Right cardiac atrium (tissue), 5 donors: ENCODE measurements at regions not wholly inside any gene's neighbourhood (a gene's known extent, or its start where the extent isn't known, plus 50 kb on each side); places are given as distances from the start of the nearest gene placed in this dataset.

ENCODE experiments used
- ATAC-seq, 2 donors: fragments of 200-7000 bp; cut with Tn5 transposase; one replicate each; pipeline versions ENCODE4 v1.8.0 to v1.9.1; 2020; ENCODE audit warnings: moderate library complexity in 2 of 2, mild to moderate bottlenecking in 1 of 2
- DNase-seq, 3 donors: peaks; one replicate each; pipeline ENCODE4 v3.0.0-alpha.2; 2020
- H3K27ac ChIP-seq: one replicate; pipeline ENCODE4 v1.5.1; 2013; ENCODE audit warnings: mild to moderate bottlenecking, low read length, control low read depth, moderate library complexity
- H3K27me3 ChIP-seq: one replicate; pipeline ENCODE4 v1.6.1; 2013; ENCODE audit not compliant: control insufficient read depth, insufficient read depth
- H3K4me1 ChIP-seq: one replicate; pipeline ENCODE4 v1.6.1; 2013; ENCODE audit warnings: low read length; ENCODE audit not compliant: control insufficient read depth, insufficient read depth
- H3K4me3 ChIP-seq: one replicate; pipeline ENCODE4 v1.5.1; 2013; ENCODE audit warnings: low read length, control low read depth
- H3K9me3 ChIP-seq: one replicate; pipeline ENCODE4 v1.6.1; 2013; ENCODE audit warnings: low read length; ENCODE audit not compliant: control insufficient read depth
- WGBS: extraction: QIAGEN DNeasy Blood & Tissue Kit; methylation state at CpG from one replicate; pipeline ENCODE4 v1.1.7; 2013; 5-methylcytosine and 5-hydroxymethylcytosine counted together
- intact Hi-C, 4 donors: fragments of 100-400 bp; cut with DNase I; formaldehyde crosslinking; loops; one replicate each; pipeline versions ENCODE4 v1.11.0 to v1.14.0; 2022 to 2023
- donor health status: healthy with polysubstance abuse.
- donor health status: DM: no; HTN: yes; CAD: no.
- donor health status: DM: no; HTN: no; CAD: no.
- donor health status: DM: no; HTN: yes; CAD: no; lungs with severe emphysema.
- donor health status: DM: yes; HTN: yes; CAD: no.

DNA sequence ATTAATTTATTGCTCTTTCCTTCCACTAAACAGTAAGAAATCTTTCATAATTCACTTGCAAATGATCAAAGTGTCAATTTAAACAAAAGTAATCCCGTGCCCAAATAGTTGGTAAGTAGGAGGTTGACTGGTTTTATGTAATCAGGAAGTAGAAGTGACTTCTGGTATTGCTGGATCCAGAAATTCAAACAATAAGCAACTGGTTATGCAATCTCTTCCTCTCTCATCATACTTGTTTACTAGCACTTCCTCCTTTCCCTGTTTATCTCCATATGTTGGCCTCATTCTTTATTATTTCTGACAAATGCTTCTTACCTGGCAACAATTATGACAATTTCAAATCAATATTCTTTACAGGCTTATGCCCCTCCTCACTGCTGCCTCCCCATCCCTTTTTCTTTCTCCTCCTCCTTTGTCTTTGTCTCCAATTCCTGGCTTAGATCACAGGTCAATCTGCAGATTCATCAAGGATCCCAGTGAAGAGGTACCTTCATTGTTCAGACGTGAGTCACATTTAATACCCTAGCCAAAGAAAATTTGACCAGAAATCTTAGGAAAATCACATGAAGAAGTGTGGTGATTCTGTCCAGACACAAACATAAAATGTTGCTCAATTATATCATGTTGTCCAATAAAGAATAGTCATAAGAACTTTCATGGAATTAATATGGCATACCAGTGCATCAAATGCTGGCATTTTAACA, 323.2 kb upstream of the PCDH7 start:
- Histone ChIP-seq H3K9me3 (no peaks in the 10 kb centered on the region), H3K27ac (no peak overlapping the region), H3K4me1 (no peaks in the 10 kb centered on the region), H3K4me3 (no peak overlapping the region), H3K27me3 (no peaks in the 10 kb centered on the region)
- no peak for DNase-seq
- no peak for ATAC-seq
- 54% methylated on average over 2 of the region's 2 CpGs for WGBS
- intact Hi-C loops = no loop called here

DNA sequence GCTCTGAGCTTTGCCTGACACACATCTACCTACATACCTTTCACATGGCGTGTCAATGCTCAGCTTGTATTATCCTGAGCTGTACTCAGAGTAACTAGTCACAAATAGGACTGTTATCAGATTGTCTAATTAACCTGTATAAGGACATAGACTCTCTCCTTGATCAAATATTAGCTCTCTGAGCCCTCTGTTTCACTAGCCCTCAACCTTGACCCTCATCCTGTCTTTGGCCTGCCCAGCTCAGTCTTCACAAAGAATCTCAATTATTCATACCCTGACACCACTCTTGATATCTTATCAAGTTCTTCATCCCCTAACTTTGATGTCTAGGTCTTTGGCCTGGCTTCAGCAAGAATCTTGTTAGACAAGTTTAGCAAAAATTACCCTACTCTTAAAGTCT, 320.7 kb upstream of the PCDH7 start:
- intact Hi-C loops = no loop called here
- DNase-seq = no peak
- Histone ChIP-seq H3K9me3 (no peaks in the 10 kb centered on the region), H3K4me1 (no peaks in the 10 kb centered on the region), H3K27me3 (no peaks in the 10 kb centered on the region), H3K27ac (no peak overlapping the region), H3K4me3 (no peak overlapping the region)
- no peak for ATAC-seq
- WGBS = 90% methylated on average over 1 of the region's 1 CpG

GRCh38 chr4:30402276-30402675, 317.9 kb upstream of the PCDH7 start:
- H3K27me3 ChIP-seq = no peaks in the 10 kb centered on the region
- ATAC-seq (no peak), DNase-seq (no peak)
- no peak overlapping the region for H3K4me3 ChIP-seq
- H3K4me1 ChIP-seq = no peaks in the 10 kb centered on the region
- intact Hi-C loops = no loop called here
- 83% methylated on average over 2 of the region's 2 CpGs for WGBS
- H3K9me3 ChIP-seq = no peaks in the 10 kb centered on the region
- H3K27ac ChIP-seq = no peak overlapping the region

DNA sequence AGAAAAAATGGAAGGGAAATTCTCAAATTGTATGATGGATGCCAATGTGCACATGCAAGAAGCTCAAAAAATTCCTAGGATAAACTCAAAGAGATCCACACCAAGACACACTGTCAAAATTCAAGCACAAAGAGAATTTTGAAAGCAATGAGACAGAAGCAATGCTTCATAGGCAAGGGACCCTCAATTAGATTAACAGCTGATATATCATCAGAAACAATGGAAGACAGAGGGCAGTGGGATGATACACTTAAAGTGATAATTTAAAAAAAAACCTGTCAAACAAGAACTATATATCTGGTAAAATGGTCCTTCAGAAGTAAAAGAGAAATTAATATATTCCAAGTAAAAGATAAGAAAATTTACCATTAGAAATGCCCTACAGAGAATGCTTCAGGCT, 306.3 kb upstream of the PCDH7 start:
- intact Hi-C loops = no loop called here
- no peak for ATAC-seq
- no peaks in the 10 kb centered on the region for H3K9me3 ChIP-seq

GRCh38 chr4:30416547-30416946, 303.6 kb upstream of the PCDH7 start:
- WGBS = 42% methylated on average over 3 of the region's 3 CpGs
- no peaks in the 10 kb centered on the region for H3K9me3 ChIP-seq
- no peak for DNase-seq
- no peak overlapping the region for H3K4me3 ChIP-seq
- intact Hi-C loops = no loop called here
- H3K27ac ChIP-seq = no peak overlapping the region
- H3K4me1 ChIP-seq = no peaks in the 10 kb centered on the region
- no peaks in the 10 kb centered on the region for H3K27me3 ChIP-seq
- no peak for ATAC-seq

More for the DNA sequence above, 306.3 kb upstream of the PCDH7 start:
- no peaks in the 10 kb centered on the region for H3K4me1 ChIP-seq
- H3K27ac ChIP-seq = no peak overlapping the region
- no peaks in the 10 kb centered on the region for H3K27me3 ChIP-seq
- H3K4me3 ChIP-seq = no peak overlapping the region
- no peak for DNase-seq

GRCh38 chr4:30427932-30428331, 292.2 kb upstream of the PCDH7 start:
- 64% methylated on average over 2 of the region's 2 CpGs for WGBS
- no peak overlapping the region for H3K4me3 ChIP-seq
- H3K27me3 ChIP-seq = no peaks in the 10 kb centered on the region
- H3K4me1 ChIP-seq = no peaks in the 10 kb centered on the region
- ATAC-seq (no peak), DNase-seq (no peak)
- no peaks in the 10 kb centered on the region for H3K9me3 ChIP-seq
- no peak overlapping the region for H3K27ac ChIP-seq
- intact Hi-C loops = no loop called here

- no peaks in the 10 kb centered on the region for H3K27me3 ChIP-seq
- no peaks in the 10 kb centered on the region for H3K4me1 ChIP-seq
- DNase-seq (no peak), ATAC-seq (no peak)
- intact Hi-C loops = no loop called here
- no peaks in the 10 kb centered on the region for H3K9me3 ChIP-seq
- 62% methylated on average over 6 of the region's 6 CpGs for WGBS
- no peak overlapping the region for H3K27ac ChIP-seq
- no peak overlapping the region for H3K4me3 ChIP-seq
Measured at GRCh38 chr4:30429813-30430761, 290.1 kb upstream of the PCDH7 start.

GRCh38 chr4:30434656-30435055, 285.5 kb upstream of the PCDH7 start:
- ATAC-seq (no peak), DNase-seq (no peak)
- Histone ChIP-seq H3K9me3 (no peaks in the 10 kb centered on the region), H3K27ac (no peak overlapping the region), H3K27me3 (no peaks in the 10 kb centered on the region), H3K4me1 (no peaks in the 10 kb centered on the region), H3K4me3 (no peak overlapping the region)
- 43% methylated on average over 2 of the region's 2 CpGs for WGBS
- intact Hi-C loops = no loop called here

DNA sequence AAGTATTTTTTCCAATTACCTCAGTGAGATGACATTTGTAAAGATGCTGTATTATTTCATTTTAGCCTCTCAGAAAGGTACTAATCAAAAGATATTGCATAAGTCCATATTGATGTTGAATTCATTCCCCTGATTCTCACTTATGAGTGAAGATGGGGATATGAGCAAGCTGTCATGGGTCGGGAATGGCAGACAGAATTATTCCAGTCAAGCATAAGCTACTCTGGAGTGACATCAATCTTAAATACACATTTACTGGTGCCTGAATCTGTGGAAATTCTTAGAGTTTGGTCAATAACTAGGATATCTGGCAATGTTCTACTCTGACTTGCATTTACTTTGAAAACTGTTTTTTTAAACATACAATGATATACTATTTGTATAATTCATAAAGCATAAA, 283.8 kb upstream of the PCDH7 start:
- intact Hi-C loops = no loop called here
- no peak overlapping the region for H3K4me3 ChIP-seq
- H3K9me3 ChIP-seq = no peaks in the 10 kb centered on the region
- H3K27ac ChIP-seq = no peak overlapping the region
- H3K4me1 ChIP-seq = no peaks in the 10 kb centered on the region
- DNase-seq = no peak
- H3K27me3 ChIP-seq = no peaks in the 10 kb centered on the region
- no peak for ATAC-seq
- 60% methylated on average over 1 of the region's 1 CpG for WGBS

GRCh38 chr4:30437316-30437715, 282.9 kb upstream of the PCDH7 start:
- Histone ChIP-seq H3K4me1 (no peaks in the 10 kb centered on the region), H3K27me3 (no peaks in the 10 kb centered on the region), H3K4me3 (no peak overlapping the region), H3K9me3 (no peaks in the 10 kb centered on the region), H3K27ac (no peak overlapping the region)
- ATAC-seq (no peak), DNase-seq (no peak)
- intact Hi-C loops = no loop called here
- 59% methylated on average over 3 of the region's 3 CpGs for WGBS

GRCh38 chr4:30443289-30443688, 276.9 kb upstream of the PCDH7 start:
- H3K4me1 ChIP-seq = no peaks in the 10 kb centered on the region
- H3K27ac ChIP-seq = no peak overlapping the region
- no peak overlapping the region for H3K4me3 ChIP-seq
- DNase-seq = no peak
- WGBS = 45% methylated on average over 2 of the region's 2 CpGs
- H3K27me3 ChIP-seq = no peaks in the 10 kb centered on the region
- no peaks in the 10 kb centered on the region for H3K9me3 ChIP-seq
- intact Hi-C loops = no loop called here
- no peak for ATAC-seq
